Stomach (tissue), 8 donors: ENCODE measurements at regions not wholly inside any gene's neighbourhood (a gene's known extent, or its start where the extent isn't known, plus 50 kb on each side); places are given as distances from the start of the nearest gene placed in this dataset.

Experiments used
- DNase-seq, 2 donors: peaks; one replicate each; pipeline versions ENCODE4 v3.0.0 to v3.0.0-alpha.2; 2013 to 2019
- H3K27ac ChIP-seq, 5 donors: fragments of 200-600 bp in 4 of 5; sonication (generic) in 4 of 5; one replicate each; pipeline ENCODE4 v1.5.1; 2013 to 2019; ENCODE audit warnings: mild to moderate bottlenecking in 1 of 5, moderate library complexity in 1 of 5
- H3K27me3 ChIP-seq, 3 donors: fragments of 200-600 bp; sonication (generic); one replicate each; pipeline ENCODE4 v1.5.1; 2017 to 2019; ENCODE audit warnings: mixed run types in 1 of 3
- H3K36me3 ChIP-seq, 4 donors: fragments of 200-600 bp; sonication (generic); 1 replicate in 3 of 4; 2 replicates in 1 of 4; pipeline ENCODE4 v1.5.1; 2016 to 2019
- H3K4me1 ChIP-seq, 4 donors: fragments of 200-600 bp; sonication (generic); one replicate each; pipeline ENCODE4 v1.5.1; 2016 to 2019
- H3K4me3 ChIP-seq, 4 donors: fragments of 200-600 bp; sonication (generic) in 3 of 4; one replicate each; pipeline ENCODE4 v1.5.1; 2016 to 2019; ENCODE audit warnings: mild to moderate bottlenecking in 1 of 4
- H3K9me3 ChIP-seq, 4 donors: fragments of 200-600 bp; sonication (generic); one replicate each; pipeline ENCODE4 v1.5.1; 2016 to 2019
- EP300 ChIP-seq: sonication (generic); formaldehyde crosslinking; IDR thresholded peaks from one replicate; pipeline ENCODE4 v1.6.1; 2017; ENCODE audit warnings: antibody characterized with exemption
- POLR2A ChIP-seq, 4 donors: fragments of 450-650 bp; IDR thresholded peaks; one replicate each; pipeline ENCODE4 v1.6.1; 2016; ENCODE audit warnings: antibody characterized with exemption in 4 of 4, control low read depth in 2 of 4, mild to moderate bottlenecking in 1 of 4, moderate library complexity in 1 of 4
- POLR2AphosphoS5 ChIP-seq, 3 donors: sonication (generic); formaldehyde crosslinking; IDR thresholded peaks; one replicate each; pipeline ENCODE4 v1.6.1; 2016; ENCODE audit warnings: antibody characterized with exemption in 3 of 3
- WGBS, 5 donors: extraction: QIAGEN DNeasy Blood & Tissue Kit in 3 of 5; methylation state at CpG; one replicate each; pipeline versions ENCODE4 v1.1.5 to v1.1.7; 2013 to 2018; 5-methylcytosine and 5-hydroxymethylcytosine counted together
- intact Hi-C: fragments of 100-400 bp; cut with DNase I; formaldehyde crosslinking; loops from one replicate; pipeline ENCODE4 v1.15.1; 2023; ENCODE audit warnings: low total_unique reads
- TF ChIP-seq, protein P1 (sequence below), 7 experiments: fragments of 450-650 bp in 4 of 7; fragments of 200-600 bp in 3 of 7; sonication (generic) in 3 of 7; IDR thresholded peaks; one replicate each; pipeline ENCODE4 v1.5.1; 2016 to 2019; ENCODE audit warnings: antibody characterized with exemption in 7 of 7, control low read depth in 2 of 7, mild to moderate bottlenecking in 1 of 7
- donor health status: healthy with polysubstance abuse.
- donor health status: Bipolar disorder and iron deficiency.
- donor health status: healthy.

DNA sequence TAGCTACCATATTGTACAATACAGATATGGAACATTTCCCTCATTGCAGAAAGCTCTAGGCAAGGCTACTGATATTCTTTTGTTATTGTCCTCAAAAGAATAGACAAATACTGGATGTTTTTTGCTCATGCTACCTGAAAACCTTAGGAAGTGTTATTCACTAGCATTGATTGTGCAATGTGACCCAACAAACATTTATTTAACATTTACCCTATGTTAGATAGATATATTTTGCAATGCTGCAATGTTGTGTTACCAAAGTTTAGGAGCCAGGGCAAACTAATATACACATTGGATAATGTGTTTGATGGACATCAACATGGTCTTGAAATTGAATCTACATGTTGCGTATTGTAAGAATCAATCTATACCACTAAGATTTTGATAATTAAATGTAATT is 112.8 kb upstream of the CREB5 start:
- Histone ChIP-seq H3K36me3 (no peaks in the 10 kb centered on the region), H3K27ac (no peak overlapping the region), H3K4me3 (no peak overlapping the region), H3K4me1 (no peaks in the 10 kb centered on the region), H3K27me3 (no peaks in the 10 kb centered on the region), H3K9me3 (no peaks in the 10 kb centered on the region)
- 96 to 100% (median 100%) methylated on average over 1 of the region's 1 CpG for WGBS, 5 donors
- intact Hi-C loops, result no loop called here
- DNase-seq, result no peak
- TF ChIP-seq EP300, result no peak
- TF ChIP-seq, protein P1, sequence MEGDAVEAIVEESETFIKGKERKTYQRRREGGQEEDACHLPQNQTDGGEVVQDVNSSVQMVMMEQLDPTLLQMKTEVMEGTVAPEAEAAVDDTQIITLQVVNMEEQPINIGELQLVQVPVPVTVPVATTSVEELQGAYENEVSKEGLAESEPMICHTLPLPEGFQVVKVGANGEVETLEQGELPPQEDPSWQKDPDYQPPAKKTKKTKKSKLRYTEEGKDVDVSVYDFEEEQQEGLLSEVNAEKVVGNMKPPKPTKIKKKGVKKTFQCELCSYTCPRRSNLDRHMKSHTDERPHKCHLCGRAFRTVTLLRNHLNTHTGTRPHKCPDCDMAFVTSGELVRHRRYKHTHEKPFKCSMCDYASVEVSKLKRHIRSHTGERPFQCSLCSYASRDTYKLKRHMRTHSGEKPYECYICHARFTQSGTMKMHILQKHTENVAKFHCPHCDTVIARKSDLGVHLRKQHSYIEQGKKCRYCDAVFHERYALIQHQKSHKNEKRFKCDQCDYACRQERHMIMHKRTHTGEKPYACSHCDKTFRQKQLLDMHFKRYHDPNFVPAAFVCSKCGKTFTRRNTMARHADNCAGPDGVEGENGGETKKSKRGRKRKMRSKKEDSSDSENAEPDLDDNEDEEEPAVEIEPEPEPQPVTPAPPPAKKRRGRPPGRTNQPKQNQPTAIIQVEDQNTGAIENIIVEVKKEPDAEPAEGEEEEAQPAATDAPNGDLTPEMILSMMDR (IDR thresholded peaks at IDR 0.05), result no peak
- no peak for TF ChIP-seq POLR2A (IDR thresholded peaks at IDR 0.05)
- no peak for TF ChIP-seq POLR2AphosphoS5 (IDR thresholded peaks at IDR 0.05)

DNA sequence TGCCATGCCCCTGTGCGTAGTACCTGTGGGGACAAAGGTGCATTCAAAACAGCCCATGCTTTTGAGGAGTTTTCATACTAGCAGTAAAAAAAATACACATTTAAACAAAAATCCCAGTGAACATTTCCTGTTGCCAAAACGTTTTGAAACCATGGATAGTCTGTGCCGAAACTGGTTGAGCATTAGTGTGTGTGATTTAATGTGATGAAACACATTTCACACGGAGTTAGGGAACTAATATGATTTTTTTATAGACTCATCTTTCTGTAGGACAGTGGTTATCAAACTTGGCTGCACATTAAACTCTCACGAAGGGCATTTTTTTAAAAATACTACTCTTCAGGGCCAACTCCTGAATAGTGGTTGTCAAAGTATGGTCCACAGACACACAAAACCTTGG is 111.8 kb upstream of the CREB5 start:
- no peaks in the 10 kb centered on the region for H3K9me3 ChIP-seq
- H3K4me1 ChIP-seq, result no peaks in the 10 kb centered on the region
- intact Hi-C loops, result no loop called here
- no peaks in the 10 kb centered on the region for H3K36me3 ChIP-seq
- H3K27ac ChIP-seq, result peak overlapping the region in 1 of 5 donors; percentile 9
- DNase-seq, result no peak
- no peak overlapping the region for H3K4me3 ChIP-seq
- TF ChIP-seq EP300 (no peak), POLR2AphosphoS5 (IDR thresholded peaks at IDR 0.05) (no peak), POLR2A (IDR thresholded peaks at IDR 0.05) (no peak)
- TF ChIP-seq, protein P1 (IDR thresholded peaks at IDR 0.05), result no peak
- H3K27me3 ChIP-seq, result no peaks in the 10 kb centered on the region
- WGBS, 5 donors, result 59 to 76% (median 67%) methylated on average over 5 of the region's 5 CpGs

DNA sequence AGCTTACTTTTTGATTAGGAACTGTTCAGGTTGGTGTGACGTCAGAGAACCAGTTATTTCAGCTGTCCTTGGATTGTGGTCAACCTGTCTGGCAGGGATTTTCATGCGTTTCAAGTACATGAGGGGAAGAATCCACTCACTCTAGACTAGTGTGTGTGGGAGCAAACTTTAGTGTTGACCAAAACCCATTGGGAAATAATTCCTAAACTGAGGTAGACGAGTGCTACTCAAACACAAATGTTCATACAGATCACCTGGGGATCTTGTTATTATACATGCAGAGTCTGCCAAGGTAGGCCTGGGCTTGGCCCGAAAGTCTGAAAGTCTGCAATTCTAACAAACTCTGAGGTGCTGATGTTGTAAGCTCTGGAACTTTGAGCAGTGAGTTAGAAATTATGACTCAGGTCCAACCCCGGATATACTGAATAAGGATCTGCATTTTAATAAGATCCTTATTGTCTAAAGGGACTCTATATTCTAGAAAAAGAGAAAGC is 111.1 kb upstream of the CREB5 start:
- Histone ChIP-seq H3K27me3 (no peaks in the 10 kb centered on the region), H3K27ac (no peak overlapping the region), H3K4me1 (no peaks in the 10 kb centered on the region), H3K36me3 (no peaks in the 10 kb centered on the region), H3K4me3 (no peak overlapping the region), H3K9me3 (no peaks in the 10 kb centered on the region)
- 54 to 69% (median 57%) methylated on average over 5 of the region's 5 CpGs for WGBS, 5 donors
- peak in 1 of 2 donors; percentile 12 for DNase-seq
- intact Hi-C loops, result no loop called here
- TF ChIP-seq EP300 (no peak), POLR2AphosphoS5 (IDR thresholded peaks at IDR 0.05) (no peak), POLR2A (IDR thresholded peaks at IDR 0.05) (no peak)
- TF ChIP-seq, protein P1 (IDR thresholded peaks at IDR 0.05), result no peak

DNA sequence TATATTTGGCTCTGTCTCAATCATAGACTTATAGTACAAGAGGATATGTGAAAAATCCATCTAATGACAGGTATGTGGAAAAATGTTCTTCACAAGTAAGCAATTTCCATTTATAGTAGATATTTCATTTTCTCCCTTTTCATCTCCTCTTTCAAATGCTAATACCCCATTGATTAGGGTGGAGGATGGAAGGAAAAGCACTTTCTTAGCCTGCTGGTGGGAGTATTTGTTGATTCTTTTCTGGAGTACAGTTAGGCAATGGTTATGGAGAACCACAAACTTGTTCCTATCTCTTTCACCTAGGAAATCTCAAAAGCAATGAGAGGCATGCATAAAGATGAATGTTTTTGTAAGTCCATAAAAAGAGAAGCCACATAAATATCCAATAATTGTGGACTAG is 108.0 kb upstream of the CREB5 start:
- no peak for DNase-seq
- Histone ChIP-seq H3K36me3 (no peaks in the 10 kb centered on the region), H3K27me3 (peaks cover 0 to 4% (median 0%) of the 10 kb centered on the region in 3 donors), H3K27ac (no peak overlapping the region), H3K9me3 (no peaks in the 10 kb centered on the region), H3K4me3 (no peak overlapping the region), H3K4me1 (no peaks in the 10 kb centered on the region)
- TF ChIP-seq, protein P1 (IDR thresholded peaks at IDR 0.05), result no peak
- no peak for TF ChIP-seq POLR2AphosphoS5 (IDR thresholded peaks at IDR 0.05)
- no peak for TF ChIP-seq POLR2A (IDR thresholded peaks at IDR 0.05)
- no peak for TF ChIP-seq EP300
- intact Hi-C loops, result no loop called here
